ENCODE measurements at regions not wholly inside any gene's neighbourhood (a gene's known extent, or its start where the extent isn't known, plus 50 kb on each side); places are given as distances from the start of the nearest gene placed in this dataset.

GRCh38 chr15:37873336-37873735, 61.1 kb upstream of the TMCO5A start:
- TF ChIP-seq, protein P1, sequence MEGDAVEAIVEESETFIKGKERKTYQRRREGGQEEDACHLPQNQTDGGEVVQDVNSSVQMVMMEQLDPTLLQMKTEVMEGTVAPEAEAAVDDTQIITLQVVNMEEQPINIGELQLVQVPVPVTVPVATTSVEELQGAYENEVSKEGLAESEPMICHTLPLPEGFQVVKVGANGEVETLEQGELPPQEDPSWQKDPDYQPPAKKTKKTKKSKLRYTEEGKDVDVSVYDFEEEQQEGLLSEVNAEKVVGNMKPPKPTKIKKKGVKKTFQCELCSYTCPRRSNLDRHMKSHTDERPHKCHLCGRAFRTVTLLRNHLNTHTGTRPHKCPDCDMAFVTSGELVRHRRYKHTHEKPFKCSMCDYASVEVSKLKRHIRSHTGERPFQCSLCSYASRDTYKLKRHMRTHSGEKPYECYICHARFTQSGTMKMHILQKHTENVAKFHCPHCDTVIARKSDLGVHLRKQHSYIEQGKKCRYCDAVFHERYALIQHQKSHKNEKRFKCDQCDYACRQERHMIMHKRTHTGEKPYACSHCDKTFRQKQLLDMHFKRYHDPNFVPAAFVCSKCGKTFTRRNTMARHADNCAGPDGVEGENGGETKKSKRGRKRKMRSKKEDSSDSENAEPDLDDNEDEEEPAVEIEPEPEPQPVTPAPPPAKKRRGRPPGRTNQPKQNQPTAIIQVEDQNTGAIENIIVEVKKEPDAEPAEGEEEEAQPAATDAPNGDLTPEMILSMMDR (IDR thresholded peaks at IDR 0.05; ENCODE audit: low read depth, low read length, missing control alignments): no peak
- no peak for DNase-seq (ENCODE audit: low read depth)
- H3K4me3 ChIP-seq (ENCODE audit: low read depth, low read length): no peak overlapping the region
- in situ Hi-C loops (cut with HindIII; ENCODE audit: low sequenced_read_pairs): no loop called here

DNA sequence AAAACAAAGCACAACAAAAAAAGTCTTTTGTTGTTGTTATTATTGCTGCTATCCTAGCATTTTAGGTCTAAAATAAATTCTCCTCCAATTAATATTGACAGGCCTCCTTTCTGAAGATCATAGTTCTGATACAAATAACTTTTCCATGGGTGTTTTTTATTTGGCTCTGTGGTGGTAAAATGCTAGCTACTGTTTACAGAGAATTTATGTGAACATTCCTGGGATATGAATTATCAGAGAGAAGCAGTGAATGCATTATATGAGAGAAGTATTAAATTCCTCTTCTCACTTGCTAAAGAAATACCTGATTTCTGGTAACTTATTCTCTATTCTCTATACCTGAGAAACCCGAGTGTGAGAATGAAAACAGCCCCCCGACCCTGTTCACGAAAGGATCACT, 57.5 kb upstream of the TMCO5A start:
- H3K4me3 ChIP-seq (ENCODE audit: low read depth, low read length): no peak overlapping the region
- in situ Hi-C loops (cut with HindIII; ENCODE audit: low sequenced_read_pairs): no loop called here
- no peak for DNase-seq (ENCODE audit: low read depth)
- TF ChIP-seq, protein P1 (IDR thresholded peaks at IDR 0.05; ENCODE audit: low read depth, low read length, missing control alignments): no peak

GRCh38 chr15:37877851-37878741, 56.3 kb upstream of the TMCO5A start:
- DNase-seq (ENCODE audit: low read depth): peak; percentile 29

GRCh38 chr15:37880009-37880834, 54.2 kb upstream of the TMCO5A start:
- no peak overlapping the region for H3K4me3 ChIP-seq (ENCODE audit: low read depth, low read length)
- in situ Hi-C loops (cut with HindIII; ENCODE audit: low sequenced_read_pairs): no loop called here
- DNase-seq (ENCODE audit: low read depth): peak; percentile 55
- TF ChIP-seq, protein P1 (IDR thresholded peaks at IDR 0.05; ENCODE audit: low read depth, low read length, missing control alignments): peak; percentile 75

More at GRCh38 chr15:37877851-37878741, 56.3 kb upstream of the TMCO5A start:
- TF ChIP-seq, protein P1 (IDR thresholded peaks at IDR 0.05; ENCODE audit: low read depth, low read length, missing control alignments): no peak
- in situ Hi-C loops (cut with HindIII; ENCODE audit: low sequenced_read_pairs): no loop called here
- H3K4me3 ChIP-seq (ENCODE audit: low read depth, low read length): no peak overlapping the region

DNA sequence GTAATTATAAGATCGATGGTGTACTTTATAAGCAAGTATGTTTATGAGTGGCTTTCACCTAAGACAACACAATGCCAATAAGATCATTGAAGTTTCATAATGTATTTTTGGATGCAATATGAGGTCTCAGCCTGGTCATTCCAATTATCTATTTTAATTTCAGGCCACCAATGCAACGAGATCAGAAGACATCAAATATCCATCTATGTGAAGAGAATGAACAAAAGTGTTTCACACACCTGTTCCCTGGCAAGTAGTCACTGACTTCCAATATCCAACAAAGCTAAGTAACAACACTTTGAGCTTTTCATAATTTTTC, 53.6 kb upstream of the TMCO5A start:
- no peak for DNase-seq (ENCODE audit: low read depth)
- in situ Hi-C loops (cut with HindIII; ENCODE audit: low sequenced_read_pairs): no loop called here
- TF ChIP-seq, protein P1 (IDR thresholded peaks at IDR 0.05; ENCODE audit: low read depth, low read length, missing control alignments): no peak
- H3K4me3 ChIP-seq (ENCODE audit: low read depth, low read length): no peak overlapping the region

GRCh38 chr15:37881237-37882013, 53.0 kb upstream of the TMCO5A start:
- in situ Hi-C loops (cut with HindIII; ENCODE audit: low sequenced_read_pairs): no loop called here

More at GRCh38 chr15:37881237-37882013, 53.0 kb upstream of the TMCO5A start:
- no peak overlapping the region for H3K4me3 ChIP-seq (ENCODE audit: low read depth, low read length)
- no peak for DNase-seq (ENCODE audit: low read depth)
- TF ChIP-seq, protein P1 (IDR thresholded peaks at IDR 0.05; ENCODE audit: low read depth, low read length, missing control alignments): no peak
